ENCODE measurements at regions not wholly inside any gene's neighbourhood (a gene's known extent, or its start where the extent isn't known, plus 50 kb on each side); places are given as distances from the start of the nearest gene placed in this dataset.
"Not testable (repeated sequence)": the region's sequence is repeated elsewhere in the genome, so short reads cannot be mapped to it uniquely, and the experiment has no call there.

DNA sequence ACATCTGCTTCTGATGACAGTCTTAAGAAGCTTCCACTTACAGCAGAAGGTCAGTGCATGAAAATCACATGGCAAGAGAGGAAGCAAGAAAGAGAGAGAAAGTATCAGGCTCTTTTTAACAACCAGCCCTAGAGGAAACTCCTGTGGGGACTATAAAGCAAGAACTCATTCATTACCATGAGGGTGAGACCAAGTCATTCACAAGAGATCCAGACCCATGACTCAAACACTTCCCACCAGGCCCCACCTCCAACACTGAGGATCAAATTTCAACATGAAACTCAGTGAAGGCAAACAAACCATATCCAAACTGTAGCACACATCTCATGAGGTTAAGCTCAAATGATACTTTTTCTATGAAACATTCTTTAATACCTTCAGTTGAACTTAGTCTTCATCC, 643.2 kb upstream of the SYNCRIP start:
- Histone ChIP-seq H3K4me1 (no peaks in the 10 kb centered on the region), H3K27me3 (no peaks in the 10 kb centered on the region), H3K36me3 (no peaks in the 10 kb centered on the region), H3K9me3 (no peaks in the 10 kb centered on the region), H3K4me3 (no peak overlapping the region), H3K27ac (no peak overlapping the region)
- TF ChIP-seq, protein P1, sequence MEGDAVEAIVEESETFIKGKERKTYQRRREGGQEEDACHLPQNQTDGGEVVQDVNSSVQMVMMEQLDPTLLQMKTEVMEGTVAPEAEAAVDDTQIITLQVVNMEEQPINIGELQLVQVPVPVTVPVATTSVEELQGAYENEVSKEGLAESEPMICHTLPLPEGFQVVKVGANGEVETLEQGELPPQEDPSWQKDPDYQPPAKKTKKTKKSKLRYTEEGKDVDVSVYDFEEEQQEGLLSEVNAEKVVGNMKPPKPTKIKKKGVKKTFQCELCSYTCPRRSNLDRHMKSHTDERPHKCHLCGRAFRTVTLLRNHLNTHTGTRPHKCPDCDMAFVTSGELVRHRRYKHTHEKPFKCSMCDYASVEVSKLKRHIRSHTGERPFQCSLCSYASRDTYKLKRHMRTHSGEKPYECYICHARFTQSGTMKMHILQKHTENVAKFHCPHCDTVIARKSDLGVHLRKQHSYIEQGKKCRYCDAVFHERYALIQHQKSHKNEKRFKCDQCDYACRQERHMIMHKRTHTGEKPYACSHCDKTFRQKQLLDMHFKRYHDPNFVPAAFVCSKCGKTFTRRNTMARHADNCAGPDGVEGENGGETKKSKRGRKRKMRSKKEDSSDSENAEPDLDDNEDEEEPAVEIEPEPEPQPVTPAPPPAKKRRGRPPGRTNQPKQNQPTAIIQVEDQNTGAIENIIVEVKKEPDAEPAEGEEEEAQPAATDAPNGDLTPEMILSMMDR (IDR thresholded peaks at IDR 0.05) = no peak
- DNase-seq = no peak
- intact Hi-C loops (cut with DNase I) = no loop called here
- ATAC-seq = no peak

DNA sequence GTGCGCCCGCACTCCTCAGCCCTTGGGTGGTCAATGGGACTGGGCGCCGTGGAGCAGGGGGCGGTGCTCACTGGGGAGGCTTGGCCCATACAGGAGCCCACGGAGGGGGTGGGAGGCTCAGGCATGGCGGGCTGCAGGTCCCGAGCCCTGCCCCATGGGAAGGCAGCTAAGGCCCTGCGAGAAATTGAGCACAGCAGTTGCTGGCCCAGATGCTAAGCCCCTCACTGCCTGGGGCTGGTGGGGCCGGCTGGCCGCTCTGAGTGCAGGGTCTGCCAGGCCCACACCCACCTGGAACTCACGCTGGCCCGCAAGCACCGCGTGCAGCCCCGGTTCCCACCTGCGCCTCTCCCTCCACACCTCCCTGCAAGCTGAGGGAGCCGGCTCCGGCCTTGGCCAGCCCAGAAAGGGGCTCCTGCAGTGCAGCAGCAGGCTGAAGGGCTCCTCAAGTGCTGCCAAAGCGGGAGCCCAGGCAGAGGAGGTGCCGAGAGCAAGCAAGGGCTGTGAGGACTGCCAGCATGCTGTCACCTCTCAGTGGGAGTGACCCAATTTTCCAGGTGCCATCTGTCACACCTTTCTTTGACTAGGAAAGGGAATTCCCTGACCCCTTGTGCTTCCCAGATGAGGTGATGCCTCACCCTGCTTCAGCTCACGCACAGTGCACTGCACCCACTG, 642.3 kb upstream of the SYNCRIP start:
- peak; percentile 41 for DNase-seq
- H3K27me3 ChIP-seq; H3K27ac ChIP-seq; H3K36me3 ChIP-seq; H3K4me3 ChIP-seq; intact Hi-C loops (cut with DNase I); H3K9me3 ChIP-seq; H3K4me1 ChIP-seq; ATAC-seq: not testable (repeated sequence)

DNA sequence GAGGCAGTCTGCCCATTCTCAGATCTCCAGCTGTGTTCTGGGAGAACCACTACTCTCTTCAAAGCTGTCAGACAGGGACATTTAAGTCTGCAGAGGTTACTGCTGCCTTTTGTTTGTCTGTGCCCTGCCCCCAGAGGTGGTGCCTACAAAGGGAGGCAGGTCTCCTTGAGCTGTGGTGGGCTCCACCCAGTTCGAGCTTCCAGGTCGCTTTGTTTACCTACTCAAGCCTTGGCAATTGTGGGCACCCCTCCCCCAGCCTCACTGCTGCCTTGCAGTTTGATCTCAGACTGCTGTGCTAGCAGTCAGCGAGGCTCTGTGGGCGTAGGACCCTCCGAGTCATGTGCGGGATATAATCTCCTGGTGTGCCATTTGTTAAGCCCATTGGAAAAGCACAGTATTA, 640.9 kb upstream of the SYNCRIP start:
- H3K4me1 ChIP-seq, H3K36me3 ChIP-seq, ATAC-seq: not testable (repeated sequence)

DNA sequence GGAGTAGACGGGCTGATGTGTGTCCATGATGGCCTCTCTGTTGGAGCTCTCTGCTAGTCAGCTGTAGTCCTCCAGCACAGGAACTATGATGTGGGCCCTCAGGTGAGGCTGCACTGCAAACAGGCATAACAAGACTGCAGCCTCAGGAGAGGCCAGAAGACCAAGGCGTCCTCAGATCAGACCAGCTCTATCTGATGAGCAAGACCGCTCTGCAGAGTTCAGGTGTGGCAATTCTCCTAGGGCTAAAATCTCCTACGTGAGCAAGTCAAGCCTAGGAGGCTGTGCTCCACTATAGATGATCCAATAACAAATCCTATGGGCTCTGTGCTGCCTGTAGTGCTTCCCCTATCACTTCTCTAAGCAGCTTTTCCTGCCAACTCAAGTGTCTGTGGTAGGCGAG, 633.4 kb upstream of the SYNCRIP start:
- no peaks in the 10 kb centered on the region for H3K9me3 ChIP-seq
- H3K4me1 ChIP-seq = no peaks in the 10 kb centered on the region
- no peaks in the 10 kb centered on the region for H3K36me3 ChIP-seq
- no peaks in the 10 kb centered on the region for H3K27me3 ChIP-seq
- DNase-seq (no peak), ATAC-seq (peak; percentile 15)
- TF ChIP-seq, protein P1 (IDR thresholded peaks at IDR 0.05) = no peak
- H3K4me3 ChIP-seq = no peak overlapping the region
- intact Hi-C loops (cut with DNase I) = no loop called here
- no peak overlapping the region for H3K27ac ChIP-seq

More for the DNA sequence above, 640.9 kb upstream of the SYNCRIP start:
- H3K27ac ChIP-seq; H3K27me3 ChIP-seq; H3K9me3 ChIP-seq; H3K4me3 ChIP-seq; intact Hi-C loops (cut with DNase I); DNase-seq: not testable (repeated sequence)

DNA sequence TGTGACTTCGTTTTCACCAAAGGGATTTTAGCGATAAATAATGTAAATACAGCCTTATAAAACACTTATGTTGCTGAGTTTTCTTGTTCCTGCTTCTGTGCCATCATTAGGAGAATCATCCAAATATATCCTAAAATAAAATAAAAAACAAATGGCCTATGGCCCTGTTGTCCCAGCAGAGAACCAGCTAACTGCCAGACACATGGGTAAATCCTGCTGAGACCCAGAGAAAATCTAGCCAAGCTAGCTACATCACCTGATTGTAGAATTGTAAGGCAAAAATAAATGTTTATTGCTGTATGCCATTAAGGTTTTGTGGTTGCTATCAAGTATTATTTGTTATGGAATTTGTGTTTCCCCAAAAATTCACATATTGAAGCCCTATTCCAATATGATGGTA, 631.2 kb upstream of the SYNCRIP start:
- TF ChIP-seq, protein P1 (IDR thresholded peaks at IDR 0.05) = no peak
- H3K27ac ChIP-seq = no peak overlapping the region
- H3K27me3 ChIP-seq = no peaks in the 10 kb centered on the region
- H3K9me3 ChIP-seq = no peaks in the 10 kb centered on the region
- DNase-seq = no peak
- no peaks in the 10 kb centered on the region for H3K4me1 ChIP-seq
- ATAC-seq = no peak
- intact Hi-C loops (cut with DNase I) = no loop called here
- no peaks in the 10 kb centered on the region for H3K36me3 ChIP-seq
- H3K4me3 ChIP-seq = no peak overlapping the region

DNA sequence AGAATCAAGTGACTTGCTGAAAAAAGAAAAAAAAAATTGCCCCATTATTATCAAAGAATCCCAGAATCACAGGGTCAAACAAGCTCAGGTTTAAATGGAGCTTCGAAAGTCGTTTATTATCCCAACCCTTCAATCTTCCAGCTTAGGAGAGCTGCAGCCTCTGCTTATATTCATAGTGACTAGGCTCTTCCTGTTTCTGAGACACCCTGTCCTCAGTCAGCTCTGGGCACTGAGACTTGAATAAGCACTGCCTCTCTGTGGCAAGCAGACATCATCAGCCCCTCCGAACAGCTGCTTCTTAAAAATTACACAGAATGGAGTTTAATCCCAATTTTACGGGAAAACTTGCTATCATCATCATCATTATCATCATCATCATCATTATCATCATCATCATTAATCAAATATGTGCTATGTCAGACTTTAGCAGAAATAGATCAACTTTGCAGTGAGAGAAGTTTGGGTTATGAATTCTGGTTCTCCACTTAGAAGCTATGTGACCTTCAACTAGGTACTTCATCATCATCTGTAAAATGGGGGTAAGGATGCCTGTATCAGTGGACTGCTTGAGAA, 614.0 kb upstream of the SYNCRIP start:
- Histone ChIP-seq H3K4me1 (no peaks in the 10 kb centered on the region), H3K9me3 (no peaks in the 10 kb centered on the region), H3K27ac (no peak overlapping the region), H3K36me3 (no peaks in the 10 kb centered on the region), H3K27me3 (no peaks in the 10 kb centered on the region), H3K4me3 (no peak overlapping the region)
- intact Hi-C loops (cut with DNase I) = no loop called here
- TF ChIP-seq, protein P1 (IDR thresholded peaks at IDR 0.05) = no peak
- no peak for ATAC-seq
- DNase-seq = no peak

DNA sequence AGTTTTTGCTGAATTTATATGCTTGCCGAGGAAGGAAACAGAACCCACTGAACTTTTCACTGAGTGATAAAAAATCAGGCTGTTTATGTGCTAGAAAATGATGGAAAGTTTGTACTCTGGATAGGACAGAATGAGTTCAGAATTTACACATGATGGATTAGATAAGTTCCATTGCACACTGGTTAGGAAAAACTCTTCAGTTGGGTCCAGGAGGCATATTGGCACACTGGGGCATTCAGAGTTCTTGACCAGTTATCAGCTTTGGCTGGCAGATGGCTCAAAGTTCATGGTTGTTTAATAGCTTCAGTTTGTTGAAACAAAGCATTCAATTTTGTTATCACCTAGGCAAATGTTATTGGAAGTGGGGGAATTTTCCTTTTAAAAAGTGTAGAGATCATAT, 613.3 kb upstream of the SYNCRIP start:
- no peaks in the 10 kb centered on the region for H3K36me3 ChIP-seq
- ATAC-seq (no peak), DNase-seq (no peak)
- no peak overlapping the region for H3K4me3 ChIP-seq
- TF ChIP-seq, protein P1 (IDR thresholded peaks at IDR 0.05) = no peak
- H3K27me3 ChIP-seq = no peaks in the 10 kb centered on the region
- H3K9me3 ChIP-seq = no peaks in the 10 kb centered on the region
- no peak overlapping the region for H3K27ac ChIP-seq
- H3K4me1 ChIP-seq = no peaks in the 10 kb centered on the region
- intact Hi-C loops (cut with DNase I) = no loop called here
